Spleen (tissue), 11 donors: ENCODE measurements at regions not wholly inside any gene's neighbourhood (a gene's known extent, or its start where the extent isn't known, plus 50 kb on each side); places are given as distances from the start of the nearest gene placed in this dataset.

Experiments
- DNase-seq: peaks from one replicate; pipeline ENCODE4 v3.0.0-alpha.2; 2020
- H3K27ac ChIP-seq, 8 donors: fragments of 200-600 bp; sonication (generic) in 7 of 8; 1 replicate in 4 of 8; 2 replicates in 4 of 8; pipeline versions ENCODE4 v1.5.0 to v1.8.0; 2016 to 2021; ENCODE audit warnings: inconsistent platforms in 4 of 8, mild to moderate bottlenecking in 4 of 8, moderate library complexity in 1 of 8
- H3K27me3 ChIP-seq, 7 donors: fragments of 200-600 bp; sonication (generic) in 6 of 7; replicated peaks in 1 of 7; 1 replicate in 4 of 7; 2 replicates in 3 of 7; pipeline versions ENCODE4 v1.5.0 to v1.8.0; 2016 to 2021; ENCODE audit warnings: inconsistent platforms in 3 of 7, mild to moderate bottlenecking in 1 of 7
- H3K36me3 ChIP-seq, 6 donors: fragments of 200-600 bp; sonication (generic) in 5 of 6; 1 replicate in 4 of 6; 2 replicates in 2 of 6; pipeline versions ENCODE4 v1.5.0 to v1.8.0; 2016 to 2021; ENCODE audit warnings: inconsistent platforms in 2 of 6
- H3K4me1 ChIP-seq, 6 donors: fragments of 200-600 bp; sonication (generic) in 5 of 6; 1 replicate in 3 of 6; 2 replicates in 3 of 6; pipeline versions ENCODE4 v1.5.0 to v1.8.0; 2016 to 2021; ENCODE audit warnings: inconsistent platforms in 3 of 6
- H3K4me3 ChIP-seq, 8 donors: fragments of 200-600 bp; sonication (generic) in 7 of 8; 1 replicate in 4 of 8; 2 replicates in 4 of 8; pipeline versions ENCODE4 v1.5.0 to v1.8.0; 2016 to 2021; ENCODE audit warnings: inconsistent platforms in 4 of 8, mild to moderate bottlenecking in 4 of 8, moderate library complexity in 2 of 8
- H3K9me3 ChIP-seq, 8 donors: fragments of 200-600 bp; sonication (generic) in 7 of 8; 1 replicate in 4 of 8; 2 replicates in 4 of 8; pipeline versions ENCODE4 v1.5.0 to v1.8.0; 2016 to 2021; ENCODE audit warnings: inconsistent platforms in 4 of 8
- CTCF ChIP-seq, 11 experiments: fragments of 200-600 bp in 7 of 11; fragments of 450-650 bp in 4 of 11; sonication (generic) in 4 of 11; IDR thresholded peaks in 8 of 11; conservative IDR thresholded peaks in 3 of 11; 1 replicate in 7 of 11; 2 replicates in 4 of 11; pipeline versions ENCODE4 v1.4.0 to v1.8.0; 2016 to 2021; ENCODE audit warnings: antibody characterized with exemption in 11 of 11, inconsistent platforms in 4 of 11, mild to moderate bottlenecking in 1 of 11
- POLR2A ChIP-seq, 3 donors: fragments of 450-650 bp; IDR thresholded peaks; one replicate each; pipeline ENCODE4 v1.5.1; 2017; ENCODE audit warnings: antibody characterized with exemption in 3 of 3, mild to moderate bottlenecking in 1 of 3
- POLR2AphosphoS5 ChIP-seq, 3 donors: sonication (generic); formaldehyde crosslinking; IDR thresholded peaks; one replicate each; pipeline ENCODE4 v1.5.1; 2017; ENCODE audit warnings: antibody characterized with exemption in 3 of 3
- WGBS, 5 donors: extraction: QIAGEN DNeasy Blood & Tissue Kit in 3 of 5; methylation state at CpG; one replicate each; pipeline versions ENCODE4 v1.1.5 to v1.1.7; 2013 to 2018; 5-methylcytosine and 5-hydroxymethylcytosine counted together
- intact Hi-C: fragments of 100-400 bp; cut with DNase I; formaldehyde crosslinking; loops from one replicate; pipeline ENCODE4 v1.15.0; 2023; ENCODE audit warnings: low total_unique reads
- donor health status: healthy with polysubstance abuse.
- donor health status: DM: no; HTN: no; CAD: no; lungs with moderate emphysema.
- donor health status: DM: no; HTN: no; CAD: no.
- donor health status: Bipolar disorder and iron deficiency.
- donor health status: healthy.
- donor health status: DM: no; HTN: no; CAD: no.
- donor health status: DM: yes; HTN: yes; CAD: no.

- TF ChIP-seq CTCF (IDR thresholded peaks at IDR 0.05 in 8 of 11, conservative IDR thresholded peaks at IDR 0.05 in 3 of 11): no peak
- no peak for TF ChIP-seq POLR2A (IDR thresholded peaks at IDR 0.05)
- TF ChIP-seq POLR2AphosphoS5 (IDR thresholded peaks at IDR 0.05): no peak
- intact Hi-C loops: no loop called here
- H3K27ac ChIP-seq: no peak overlapping the region
- H3K4me1 ChIP-seq: no peaks in the 10 kb centered on the region
- no peak overlapping the region for H3K4me3 ChIP-seq
- no peaks in the 10 kb centered on the region for H3K36me3 ChIP-seq
- DNase-seq: no peak
- peaks cover 0 to 11% (median 4%) of the 10 kb centered on the region in 8 donors for H3K9me3 ChIP-seq
- H3K27me3 ChIP-seq: no peaks in the 10 kb centered on the region
Observed at GRCh38 chr5:22986281-22986680, 133.1 kb upstream of the CDH12 start.

- Histone ChIP-seq H3K4me1 (no peaks in the 10 kb centered on the region), H3K9me3 (peaks cover 0 to 4% (median 0%) of the 10 kb centered on the region in 8 donors), H3K27me3 (no peaks in the 10 kb centered on the region), H3K36me3 (no peaks in the 10 kb centered on the region), H3K4me3 (no peak overlapping the region), H3K27ac (no peak overlapping the region)
- intact Hi-C loops: no loop called here
- TF ChIP-seq POLR2AphosphoS5 (IDR thresholded peaks at IDR 0.05) (no peak), CTCF (IDR thresholded peaks at IDR 0.05 in 8 of 11, conservative IDR thresholded peaks at IDR 0.05 in 3 of 11) (no peak), POLR2A (IDR thresholded peaks at IDR 0.05) (no peak)
- DNase-seq: no peak
- WGBS, 5 donors: 89 to 92% (median 89%) methylated on average over 1 of the region's 1 CpG
Observed at GRCh38 chr5:22985446-22985845, 132.3 kb upstream of the CDH12 start.

- H3K36me3 ChIP-seq: no peaks in the 10 kb centered on the region
- no peak overlapping the region for H3K27ac ChIP-seq
- TF ChIP-seq POLR2AphosphoS5 (IDR thresholded peaks at IDR 0.05) (no peak), POLR2A (IDR thresholded peaks at IDR 0.05) (no peak), CTCF (IDR thresholded peaks at IDR 0.05 in 8 of 11, conservative IDR thresholded peaks at IDR 0.05 in 3 of 11) (no peak)
- intact Hi-C loops: no loop called here
- 72 to 85% (median 78%) methylated on average over 3 to 8 of the region's 8 CpGs for WGBS, 5 donors
- peaks cover 0 to 46% (median 19%) of the 10 kb centered on the region in 8 donors for H3K9me3 ChIP-seq
- H3K4me1 ChIP-seq: peaks cover 0 to 7% (median 0%) of the 10 kb centered on the region in 6 donors
- H3K4me3 ChIP-seq: no peak overlapping the region
- H3K27me3 ChIP-seq: no peaks in the 10 kb centered on the region
- no peak for DNase-seq
Observed at GRCh38 chr5:22970956-22971618, 117.9 kb upstream of the CDH12 start.

GRCh38 chr5:22970491-22970890, 117.3 kb upstream of the CDH12 start:
- peaks cover 0 to 7% (median 2%) of the 10 kb centered on the region in 6 donors for H3K4me1 ChIP-seq
- intact Hi-C loops: no loop called here
- H3K36me3 ChIP-seq: no peaks in the 10 kb centered on the region
- peaks cover 0 to 46% (median 19%) of the 10 kb centered on the region in 8 donors for H3K9me3 ChIP-seq
- TF ChIP-seq CTCF (IDR thresholded peaks at IDR 0.05 in 8 of 11, conservative IDR thresholded peaks at IDR 0.05 in 3 of 11) (no peak), POLR2A (IDR thresholded peaks at IDR 0.05) (no peak), POLR2AphosphoS5 (IDR thresholded peaks at IDR 0.05) (no peak)
- no peaks in the 10 kb centered on the region for H3K27me3 ChIP-seq
- WGBS, 5 donors: 50 to 77% (median 59%) methylated on average over 5 of the region's 5 CpGs
- H3K27ac ChIP-seq: no peak overlapping the region
- H3K4me3 ChIP-seq: no peak overlapping the region
- no peak for DNase-seq
